ENCODE measurements at regions not wholly inside any gene's neighbourhood (a gene's known extent, or its start where the extent isn't known, plus 50 kb on each side); places are given as distances from the start of the nearest gene placed in this dataset.

GRCh38 chr1:78814176-78814575 is 164.5 kb downstream of the IFI44 start:
- no peak for TF ChIP-seq CTCF (IDR thresholded peaks at IDR 0.05; ENCODE audit: low read depth, low read length, missing control alignments)
- H3K4me3 ChIP-seq (replicated peaks; ENCODE audit: low read depth, low read length) = no peak overlapping the region
- no peak for DNase-seq (ENCODE audit: extremely low read depth, low read depth)

GRCh38 chr1:78825561-78825960 is 175.9 kb downstream of the IFI44 start:
- no peak for DNase-seq (ENCODE audit: extremely low read depth, low read depth)
- no peak overlapping the region for H3K4me3 ChIP-seq (replicated peaks; ENCODE audit: low read depth, low read length)
- TF ChIP-seq CTCF (IDR thresholded peaks at IDR 0.05; ENCODE audit: low read depth, low read length, missing control alignments) = no peak

GRCh38 chr1:78829644-78830043 is 176.9 kb downstream of the ADGRL4 start:
- no peak for TF ChIP-seq CTCF (IDR thresholded peaks at IDR 0.05; ENCODE audit: low read depth, low read length, missing control alignments)
- DNase-seq (ENCODE audit: extremely low read depth, low read depth) = no peak
- no peak overlapping the region for H3K4me3 ChIP-seq (replicated peaks; ENCODE audit: low read depth, low read length)

GRCh38 chr1:78830321-78830720 is 176.2 kb downstream of the ADGRL4 start:
- DNase-seq (ENCODE audit: extremely low read depth, low read depth) = no peak
- TF ChIP-seq CTCF (IDR thresholded peaks at IDR 0.05; ENCODE audit: low read depth, low read length, missing control alignments) = no peak
- H3K4me3 ChIP-seq (replicated peaks; ENCODE audit: low read depth, low read length) = no peak overlapping the region

- no peak for TF ChIP-seq CTCF (IDR thresholded peaks at IDR 0.05; ENCODE audit: low read depth, low read length, missing control alignments)
- DNase-seq (ENCODE audit: extremely low read depth, low read depth) = peak; percentile 97
- H3K4me3 ChIP-seq (replicated peaks; ENCODE audit: low read depth, low read length) = no peak overlapping the region
These were observed 174.7 kb downstream of the ADGRL4 start for GRCh38 chr1:78831731-78832360.

GRCh38 chr1:78833491-78833890 is 173.0 kb downstream of the ADGRL4 start:
- peak; percentile 73 for DNase-seq (ENCODE audit: extremely low read depth, low read depth)
- TF ChIP-seq CTCF (IDR thresholded peaks at IDR 0.05; ENCODE audit: low read depth, low read length, missing control alignments) = no peak
- H3K4me3 ChIP-seq (replicated peaks; ENCODE audit: low read depth, low read length) = no peak overlapping the region

GRCh38 chr1:78834201-78834741 is 172.3 kb downstream of the ADGRL4 start:
- no peak for DNase-seq (ENCODE audit: extremely low read depth, low read depth)
- H3K4me3 ChIP-seq (replicated peaks; ENCODE audit: low read depth, low read length) = no peak overlapping the region
- no peak for TF ChIP-seq CTCF (IDR thresholded peaks at IDR 0.05; ENCODE audit: low read depth, low read length, missing control alignments)

Measured in HFF-Myc (cell line).